Tibial artery (tissue), 4 donors: ENCODE measurements at regions not wholly inside any gene's neighbourhood (a gene's known extent, or its start where the extent isn't known, plus 50 kb on each side); places are given as distances from the start of the nearest gene placed in this dataset.

ENCODE experiments used
- DNase-seq, 2 donors: peaks; one replicate each; pipeline ENCODE4 v3.0.0-alpha.2; 2019
- H3K27ac ChIP-seq, 2 donors: fragments of 200-600 bp; sonication (generic) in 1 of 2; 1 replicate in 1 of 2; 2 replicates in 1 of 2; pipeline ENCODE4 v1.5.1; 2018 to 2019; ENCODE audit warnings: mild to moderate bottlenecking in 1 of 2
- H3K27me3 ChIP-seq, 2 donors: fragments of 200-600 bp; sonication (generic) in 1 of 2; one replicate each; pipeline versions ENCODE4 v1.5.1 to v1.6.0; 2016 to 2019
- H3K36me3 ChIP-seq, 3 donors: fragments of 200-600 bp; sonication (generic) in 2 of 3; one replicate each; pipeline ENCODE4 v1.5.1; 2016 to 2019; ENCODE audit warnings: mild to moderate bottlenecking in 2 of 3
- H3K4me1 ChIP-seq, 4 donors: fragments of 200-600 bp; sonication (generic) in 2 of 4; 1 replicate in 3 of 4; 2 replicates in 1 of 4; pipeline ENCODE4 v1.5.1; 2016 to 2019
- H3K4me3 ChIP-seq, 2 donors: fragments of 200-600 bp; sonication (generic) in 1 of 2; 1 replicate in 1 of 2; 2 replicates in 1 of 2; pipeline ENCODE4 v1.5.1; 2018 to 2019; ENCODE audit warnings: mild to moderate bottlenecking in 2 of 2
- H3K9me3 ChIP-seq, 3 donors: fragments of 200-600 bp; sonication (generic) in 1 of 3; one replicate each; pipeline ENCODE4 v1.5.1; 2016 to 2019
- CTCF ChIP-seq, 2 experiments: fragments of 200-600 bp in 1 of 2; fragments of 450-650 bp in 1 of 2; IDR thresholded peaks; one replicate each; pipeline ENCODE4 v1.5.1; 2017 to 2019; ENCODE audit warnings: antibody characterized with exemption in 2 of 2, mild to moderate bottlenecking in 1 of 2, moderate library complexity in 1 of 2
- intact Hi-C: fragments of 100-400 bp; cut with DNase I; formaldehyde crosslinking; loops from one replicate; pipeline ENCODE4 v1.15.0; 2023; ENCODE audit warnings: low total_unique reads

GRCh38 chr9:96040591-96041461 lies 165.3 kb downstream of the ERCC6L2 start:
- no peak overlapping the region for H3K27ac ChIP-seq
- H3K36me3 ChIP-seq: no peaks in the 10 kb centered on the region
- intact Hi-C loops: no loop called here
- no peak for TF ChIP-seq CTCF (IDR thresholded peaks at IDR 0.05)
- H3K27me3 ChIP-seq: no peaks in the 10 kb centered on the region
- no peak overlapping the region for H3K4me3 ChIP-seq
- peaks cover 0 to 4% (median 0%) of the 10 kb centered on the region in 4 donors for H3K4me1 ChIP-seq
- H3K9me3 ChIP-seq: peaks cover 0 to 9% (median 8%) of the 10 kb centered on the region in 3 donors
- DNase-seq: no peak

GRCh38 chr9:96038914-96039313 lies 163.4 kb downstream of the ERCC6L2 start:
- Histone ChIP-seq H3K4me1 (peaks cover 0 to 4% (median 0%) of the 10 kb centered on the region in 4 donors), H3K27me3 (no peaks in the 10 kb centered on the region), H3K4me3 (no peak overlapping the region), H3K27ac (no peak overlapping the region), H3K9me3 (peaks cover 0 to 9% (median 8%) of the 10 kb centered on the region in 3 donors), H3K36me3 (no peaks in the 10 kb centered on the region)
- intact Hi-C loops: no loop called here
- no peak for TF ChIP-seq CTCF (IDR thresholded peaks at IDR 0.05)
- DNase-seq: no peak

- intact Hi-C loops: no loop called here
- TF ChIP-seq CTCF (IDR thresholded peaks at IDR 0.05): no peak
- Histone ChIP-seq H3K27ac (no peak overlapping the region), H3K9me3 (peaks cover 0 to 9% (median 8%) of the 10 kb centered on the region in 3 donors), H3K27me3 (no peaks in the 10 kb centered on the region), H3K36me3 (no peaks in the 10 kb centered on the region), H3K4me1 (peaks cover 0 to 4% (median 0%) of the 10 kb centered on the region in 4 donors), H3K4me3 (no peak overlapping the region)
- no peak for DNase-seq
These were observed 162.8 kb downstream of the ERCC6L2 start for GRCh38 chr9:96038271-96038670.

- TF ChIP-seq CTCF (IDR thresholded peaks at IDR 0.05): no peak
- H3K4me1 ChIP-seq: peaks cover 4 to 26% (median 21%) of the 10 kb centered on the region in 4 donors
- H3K4me3 ChIP-seq: no peak overlapping the region
- H3K36me3 ChIP-seq: no peaks in the 10 kb centered on the region
- no peak for DNase-seq
- H3K27ac ChIP-seq: no peak overlapping the region
- no peaks in the 10 kb centered on the region for H3K27me3 ChIP-seq
- intact Hi-C loops: no loop called here
- peaks cover 0 to 9% (median 8%) of the 10 kb centered on the region in 3 donors for H3K9me3 ChIP-seq
These were observed 159.1 kb downstream of the ERCC6L2 start for GRCh38 chr9:96034553-96035122.

- DNase-seq: no peak
- no peak for TF ChIP-seq CTCF (IDR thresholded peaks at IDR 0.05)
- Histone ChIP-seq H3K9me3 (peaks cover 0 to 8% (median 8%) of the 10 kb centered on the region in 3 donors), H3K27me3 (no peaks in the 10 kb centered on the region), H3K27ac (no peak overlapping the region), H3K36me3 (no peaks in the 10 kb centered on the region), H3K4me1 (peaks cover 4 to 32% (median 23%) of the 10 kb centered on the region in 4 donors), H3K4me3 (no peak overlapping the region)
- intact Hi-C loops: no loop called here
These were observed 158.4 kb downstream of the ERCC6L2 start for GRCh38 chr9:96033896-96034295.
